PFSK-1 (cell line): ENCODE measurements at regions not wholly inside any gene's neighbourhood (a gene's known extent, or its start where the extent isn't known, plus 50 kb on each side); places are given as distances from the start of the nearest gene placed in this dataset.

Experiments
- FOXP2 ChIP-seq: optimal IDR thresholded peaks from 2 replicates; pipeline ENCODE3; 2011; ENCODE audit warnings: borderline replicate concordance, control low read depth, inconsistent platforms; ENCODE audit not compliant: insufficient read depth; ENCODE audit errors: extremely low read length, extremely low read depth
- POLR2AphosphoS5 ChIP-seq: IDR thresholded peaks from 2 replicates; pipeline ENCODE4 v1.6.1; 2012; ENCODE audit warnings: low read depth, mild to moderate bottlenecking, control low read depth, low read length, moderate library complexity
- SIN3A ChIP-seq: IDR thresholded peaks from 2 replicates; pipeline ENCODE4 v1.6.1; 2012; ENCODE audit warnings: mild to moderate bottlenecking, low read length, moderate library complexity, borderline replicate concordance; ENCODE audit not compliant: insufficient read depth
- TAF1 ChIP-seq: IDR thresholded peaks from 2 replicates; pipeline ENCODE4 v1.6.1; 2012; ENCODE audit warnings: low read length, control low read depth, borderline replicate concordance; ENCODE audit not compliant: insufficient read depth
- TF ChIP-seq, protein P1 (sequence below), 2 experiments: IDR thresholded peaks; 2 replicates each; pipeline versions ENCODE4 v1.6.1 to v1.8.0; 2011 to 2012; ENCODE audit warnings: low read depth in 2 of 2, low read length in 2 of 2, control low read depth in 1 of 2, inconsistent platforms in 1 of 2, mild to moderate bottlenecking in 1 of 2, moderate library complexity in 1 of 2; ENCODE audit not compliant: insufficient read depth in 1 of 2

DNA sequence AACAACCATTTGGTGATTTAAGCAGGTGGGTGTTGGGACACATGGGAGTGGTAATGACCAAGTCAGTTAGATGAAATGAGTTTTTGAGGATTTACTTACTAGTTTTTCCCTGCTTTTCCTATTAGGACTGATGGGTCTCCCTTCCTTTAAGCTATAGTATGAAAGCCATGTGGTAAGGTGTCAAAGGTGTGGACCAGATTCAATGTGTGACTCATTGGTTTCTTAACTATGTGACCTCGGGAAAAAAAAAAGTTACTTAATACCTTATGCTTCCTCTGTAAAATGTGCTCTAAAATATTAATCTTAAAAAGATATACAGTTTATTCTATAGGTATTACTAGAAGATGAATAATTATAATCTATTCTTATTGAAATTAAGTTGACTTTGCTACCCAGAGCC lies 93.7 kb downstream of the DUSP10 start:
- TF ChIP-seq POLR2AphosphoS5 (no peak), TAF1 (no peak), SIN3A (no peak), FOXP2 (no peak)
- TF ChIP-seq, protein P1, sequence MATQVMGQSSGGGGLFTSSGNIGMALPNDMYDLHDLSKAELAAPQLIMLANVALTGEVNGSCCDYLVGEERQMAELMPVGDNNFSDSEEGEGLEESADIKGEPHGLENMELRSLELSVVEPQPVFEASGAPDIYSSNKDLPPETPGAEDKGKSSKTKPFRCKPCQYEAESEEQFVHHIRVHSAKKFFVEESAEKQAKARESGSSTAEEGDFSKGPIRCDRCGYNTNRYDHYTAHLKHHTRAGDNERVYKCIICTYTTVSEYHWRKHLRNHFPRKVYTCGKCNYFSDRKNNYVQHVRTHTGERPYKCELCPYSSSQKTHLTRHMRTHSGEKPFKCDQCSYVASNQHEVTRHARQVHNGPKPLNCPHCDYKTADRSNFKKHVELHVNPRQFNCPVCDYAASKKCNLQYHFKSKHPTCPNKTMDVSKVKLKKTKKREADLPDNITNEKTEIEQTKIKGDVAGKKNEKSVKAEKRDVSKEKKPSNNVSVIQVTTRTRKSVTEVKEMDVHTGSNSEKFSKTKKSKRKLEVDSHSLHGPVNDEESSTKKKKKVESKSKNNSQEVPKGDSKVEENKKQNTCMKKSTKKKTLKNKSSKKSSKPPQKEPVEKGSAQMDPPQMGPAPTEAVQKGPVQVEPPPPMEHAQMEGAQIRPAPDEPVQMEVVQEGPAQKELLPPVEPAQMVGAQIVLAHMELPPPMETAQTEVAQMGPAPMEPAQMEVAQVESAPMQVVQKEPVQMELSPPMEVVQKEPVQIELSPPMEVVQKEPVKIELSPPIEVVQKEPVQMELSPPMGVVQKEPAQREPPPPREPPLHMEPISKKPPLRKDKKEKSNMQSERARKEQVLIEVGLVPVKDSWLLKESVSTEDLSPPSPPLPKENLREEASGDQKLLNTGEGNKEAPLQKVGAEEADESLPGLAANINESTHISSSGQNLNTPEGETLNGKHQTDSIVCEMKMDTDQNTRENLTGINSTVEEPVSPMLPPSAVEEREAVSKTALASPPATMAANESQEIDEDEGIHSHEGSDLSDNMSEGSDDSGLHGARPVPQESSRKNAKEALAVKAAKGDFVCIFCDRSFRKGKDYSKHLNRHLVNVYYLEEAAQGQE (IDR thresholded peaks at IDR 0.05; ENCODE audit: insufficient read depth in 1 of 2, low read depth in 2 of 2, low read length in 2 of 2), result no peak
